ENCODE measurements at regions not wholly inside any gene's neighbourhood (a gene's known extent, or its start where the extent isn't known, plus 50 kb on each side); places are given as distances from the start of the nearest gene placed in this dataset.

GRCh38 chr20:60888771-60889170 lies 363.3 kb upstream of the CDH4 start:
- WGBS, 2 experiments (ENCODE audit: extremely low coverage in 2 of 2, insufficient read length in 1 of 2): 39% methylated on average over 3 of the region's 8 CpGs; no CpG with 5 or more reads in 1 of the 2 experiments
- H3K4ac ChIP-seq (ENCODE audit: low read depth, low read length): no peak overlapping the region
- no peak overlapping the region for H2BK5ac ChIP-seq (ENCODE audit: low read depth, low read length, poor library complexity, severe bottlenecking)
- no peaks in the 10 kb centered on the region for H3K79me1 ChIP-seq (ENCODE audit: low read depth in 1 of 2, low read length in 2 of 2)
- H3K18ac ChIP-seq (ENCODE audit: low read depth, low read length): no peak overlapping the region
- H4K20me1 ChIP-seq (ENCODE audit: insufficient read depth, low read length): no peaks in the 10 kb centered on the region
- H3K27ac ChIP-seq (ENCODE audit: insufficient read depth, low read length): no peak overlapping the region
- no peak overlapping the region for H3K9ac ChIP-seq (ENCODE audit: low read depth, low read length)
- intact Hi-C loops (cut with micrococcal nuclease) (no loop called here), dilution Hi-C loops (cut with HindIII; ENCODE audit: low sequenced_read_pairs, unreplicated experiment) (no loop called here), in situ Hi-C loops (cut with MboI; ENCODE audit: low sequenced_read_pairs) (no loop called here)
- H2AK9ac ChIP-seq (replicated peaks; ENCODE audit: low read depth, low read length, poor library complexity): no peak overlapping the region
- no peak for TF ChIP-seq ELK1 (IDR thresholded peaks at IDR 0.05; ENCODE audit: borderline replicate concordance, low read depth, low read length)
- no peak for TF ChIP-seq SMC3 (IDR thresholded peaks at IDR 0.05; ENCODE audit: low read depth, low read length)
- no peak for TF ChIP-seq MAZ (IDR thresholded peaks at IDR 0.05; ENCODE audit: borderline replicate concordance, low read depth, low read length)
- TF ChIP-seq FOS (IDR thresholded peaks at IDR 0.05; ENCODE audit: low read depth, low read length): no peak
- no peak for TF ChIP-seq MAFK (IDR thresholded peaks at IDR 0.05; ENCODE audit: low read depth, low read length)
- no peak for TF ChIP-seq RAD21 (IDR thresholded peaks at IDR 0.05; ENCODE audit: low read length)
- no peak for TF ChIP-seq RCOR1 (IDR thresholded peaks at IDR 0.05; ENCODE audit: insufficient replicate concordance, low read length)
- TF ChIP-seq NFE2L2 (IDR thresholded peaks at IDR 0.05; ENCODE audit: low read depth, low read length): no peak
- TF ChIP-seq RFX5 (IDR thresholded peaks at IDR 0.05; ENCODE audit: low read depth, low read length): no peak
- no peak for TF ChIP-seq CEBPB (IDR thresholded peaks at IDR 0.05; ENCODE audit: low read depth, low read length)
- TF ChIP-seq, protein P1, sequence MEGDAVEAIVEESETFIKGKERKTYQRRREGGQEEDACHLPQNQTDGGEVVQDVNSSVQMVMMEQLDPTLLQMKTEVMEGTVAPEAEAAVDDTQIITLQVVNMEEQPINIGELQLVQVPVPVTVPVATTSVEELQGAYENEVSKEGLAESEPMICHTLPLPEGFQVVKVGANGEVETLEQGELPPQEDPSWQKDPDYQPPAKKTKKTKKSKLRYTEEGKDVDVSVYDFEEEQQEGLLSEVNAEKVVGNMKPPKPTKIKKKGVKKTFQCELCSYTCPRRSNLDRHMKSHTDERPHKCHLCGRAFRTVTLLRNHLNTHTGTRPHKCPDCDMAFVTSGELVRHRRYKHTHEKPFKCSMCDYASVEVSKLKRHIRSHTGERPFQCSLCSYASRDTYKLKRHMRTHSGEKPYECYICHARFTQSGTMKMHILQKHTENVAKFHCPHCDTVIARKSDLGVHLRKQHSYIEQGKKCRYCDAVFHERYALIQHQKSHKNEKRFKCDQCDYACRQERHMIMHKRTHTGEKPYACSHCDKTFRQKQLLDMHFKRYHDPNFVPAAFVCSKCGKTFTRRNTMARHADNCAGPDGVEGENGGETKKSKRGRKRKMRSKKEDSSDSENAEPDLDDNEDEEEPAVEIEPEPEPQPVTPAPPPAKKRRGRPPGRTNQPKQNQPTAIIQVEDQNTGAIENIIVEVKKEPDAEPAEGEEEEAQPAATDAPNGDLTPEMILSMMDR (conservative IDR thresholded peaks at IDR 0.05; ENCODE audit: low read depth, low read length): no peak
- no peak for TF ChIP-seq USF2 (IDR thresholded peaks at IDR 0.05; ENCODE audit: low read depth, low read length)
- no peak for TF ChIP-seq POLR2A (IDR thresholded peaks at IDR 0.05; ENCODE audit: low read depth, low read length)
- no peak for TF ChIP-seq MXI1 (IDR thresholded peaks at IDR 0.05; ENCODE audit: borderline replicate concordance, low read depth, low read length)
- no peak for TF ChIP-seq CHD1 (IDR thresholded peaks at IDR 0.05; ENCODE audit: low read depth, low read length)
- TF ChIP-seq BHLHE40 (IDR thresholded peaks at IDR 0.05; ENCODE audit: low read depth, low read length): no peak
- no peaks in the 10 kb centered on the region for H3K4me1 ChIP-seq (ENCODE audit: control insufficient read depth, insufficient read depth, low read length)
- H4K91ac ChIP-seq (ENCODE audit: insufficient read depth, low read depth, low read length): no peak overlapping the region
- POLR2A ChIA-PET (ENCODE audit: unreplicated experiment): no interaction called here
- H3K9me3 ChIP-seq (ENCODE audit: control insufficient read depth, insufficient read depth, low read length): peaks cover 11% of the 10 kb centered on the region
- CTCF ChIA-PET: no interaction called here
- H3K4me3 ChIP-seq (ENCODE audit: insufficient read depth, low read depth, low read length): no peak overlapping the region
- no peak overlapping the region for H2BK120ac ChIP-seq (ENCODE audit: low read depth, low read length)
- no peak overlapping the region for H3K23ac ChIP-seq (ENCODE audit: low read depth, low read length)
- no peak overlapping the region for H3K56ac ChIP-seq (ENCODE audit: extremely low read depth, insufficient read depth, low read length)
- ATAC-seq (ENCODE audit: low read depth): no peak
- DNase-seq: no peak
- H3K4me2 ChIP-seq (ENCODE audit: low read depth, low read length): no peak overlapping the region
- no peak overlapping the region for H2BK15ac ChIP-seq (ENCODE audit: low read depth, low read length)
- BruUV-seq (replicated peaks): no TSS peak
- H2AK5ac ChIP-seq (ENCODE audit: low read depth, low read length): no peak overlapping the region
- no peaks in the 10 kb centered on the region for H3K27me3 ChIP-seq (ENCODE audit: control insufficient read depth, insufficient read depth, low read length)
- H3K9me1 ChIP-seq (ENCODE audit: insufficient read depth, low read length): no peaks in the 10 kb centered on the region
- no peak overlapping the region for H2BK20ac ChIP-seq (ENCODE audit: low read depth, low read length)
- H2AFZ ChIP-seq (replicated peaks; ENCODE audit: low read length, poor library complexity): no peak overlapping the region
- no peak overlapping the region for H4K8ac ChIP-seq (ENCODE audit: low read depth in 2 of 2, low read length in 2 of 2)
- H3K36me3 ChIP-seq (ENCODE audit: control insufficient read depth, insufficient read depth, low read length): no peaks in the 10 kb centered on the region
- no peak overlapping the region for H3K14ac ChIP-seq (replicated peaks; ENCODE audit: low read depth, low read length)
- no peak overlapping the region for H4K5ac ChIP-seq (ENCODE audit: low read depth, low read length)
